Glomerular visceral epithelial cell (primary cell): ENCODE measurements at regions not wholly inside any gene's neighbourhood (a gene's known extent, or its start where the extent isn't known, plus 50 kb on each side); places are given as distances from the start of the nearest gene placed in this dataset.
"Not testable (repeated sequence)": the region's sequence is repeated elsewhere in the genome, so short reads cannot be mapped to it uniquely, and the experiment has no call there.

ENCODE experiments used
- DNase-seq: peaks from one replicate; pipeline ENCODE4 v3.0.0-alpha.2; 2016; ENCODE audit errors: extremely low spot score

- not testable (repeated sequence) for DNase-seq
Measured at GRCh38 chr1:101123904-101124303, 98.3 kb upstream of the DPH5 start.

GRCh38 chr1:101122452-101123166 lies 97.0 kb upstream of the DPH5 start:
- DNase-seq, result peak; percentile 45

GRCh38 chr1:101121975-101122374 lies 96.4 kb upstream of the DPH5 start:
- DNase-seq, result no peak

- DNase-seq, result no peak
Measured at GRCh38 chr1:101121504-101121903, 95.9 kb upstream of the DPH5 start.

- DNase-seq, result peak; percentile 44
Measured at GRCh38 chr1:101120868-101121267, 95.3 kb upstream of the DPH5 start.

- no peak for DNase-seq
Measured at GRCh38 chr1:101119289-101119688, 93.7 kb upstream of the DPH5 start.

- no peak for DNase-seq
Measured at GRCh38 chr1:101116006-101116405, 90.4 kb upstream of the DPH5 start.

GRCh38 chr1:101115112-101115511 lies 89.5 kb upstream of the DPH5 start:
- DNase-seq, result no peak

- not testable (repeated sequence) for DNase-seq
Measured at GRCh38 chr1:101114128-101114527, 88.5 kb upstream of the DPH5 start.

- no peak for DNase-seq
Measured at GRCh38 chr1:101112051-101112780, 86.6 kb upstream of the DPH5 start.

- DNase-seq, result no peak
Measured at GRCh38 chr1:101111461-101111860, 85.9 kb upstream of the DPH5 start.

- no peak for DNase-seq
Measured at GRCh38 chr1:101109791-101110190, 84.2 kb upstream of the DPH5 start.

- no peak for DNase-seq
Measured at GRCh38 chr1:101108111-101108500, 82.5 kb upstream of the DPH5 start.

GRCh38 chr1:101107496-101108110 lies 82.0 kb upstream of the DPH5 start:
- DNase-seq, result no peak

- DNase-seq, result no peak
Measured at GRCh38 chr1:101105877-101106276, 80.3 kb upstream of the DPH5 start.

- DNase-seq, result no peak
Measured at GRCh38 chr1:101102426-101103156, 77.0 kb upstream of the DPH5 start.

- no peak for DNase-seq
Measured at GRCh38 chr1:101101360-101101759, 75.8 kb upstream of the DPH5 start.

GRCh38 chr1:101100674-101101073 lies 75.1 kb upstream of the DPH5 start:
- no peak for DNase-seq

- DNase-seq, result no peak
Measured at GRCh38 chr1:101098907-101099306, 73.3 kb upstream of the DPH5 start.

GRCh38 chr1:101098327-101098726 lies 72.7 kb upstream of the DPH5 start:
- no peak for DNase-seq

GRCh38 chr1:101089613-101090338 lies 64.2 kb upstream of the DPH5 start:
- DNase-seq, result no peak

GRCh38 chr1:101088431-101088830 lies 62.8 kb upstream of the DPH5 start:
- no peak for DNase-seq
